ENCODE measurements at regions not wholly inside any gene's neighbourhood (a gene's known extent, or its start where the extent isn't known, plus 50 kb on each side); places are given as distances from the start of the nearest gene placed in this dataset.

DNA sequence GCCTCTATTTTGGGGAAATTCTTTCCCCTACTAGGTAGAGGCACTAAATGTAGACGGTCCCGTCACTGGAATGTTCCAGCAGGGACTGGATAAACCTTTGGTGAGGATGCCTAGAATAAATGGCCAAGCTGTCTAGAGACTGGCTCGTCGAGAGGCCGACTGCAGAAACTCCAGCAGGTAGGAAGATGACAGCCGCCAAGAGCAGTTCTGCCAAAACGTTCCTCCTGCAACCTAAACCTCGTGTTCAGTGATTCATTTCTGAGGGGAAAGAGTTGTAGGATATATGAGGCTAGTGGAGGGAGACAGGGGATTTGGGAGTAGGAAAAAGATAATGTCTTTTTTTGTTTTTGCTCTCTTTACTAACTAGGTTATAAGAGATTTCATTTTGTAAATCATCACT, 184.7 kb upstream of the GDF10 start:
- ATAC-seq (replicated peaks; ENCODE audit: extremely low read depth, poor library complexity, severe bottlenecking) = no peak
- Mint-ChIP-seq H3K36me3 (ENCODE audit: insufficient read depth) (peaks cover 4% of the 10 kb centered on the region), H3K27me3 (no peaks in the 10 kb centered on the region)

GRCh38 chr10:47116445-47116844, 183.6 kb upstream of the GDF10 start:
- Mint-ChIP-seq H3K27ac (ENCODE audit: low read depth) (no peak overlapping the region), H3K4me1 (no peaks in the 10 kb centered on the region)

More for the DNA sequence above, 184.7 kb upstream of the GDF10 start:
- no peak overlapping the region for H3K4me3 Mint-ChIP-seq
- H3K27ac Mint-ChIP-seq (ENCODE audit: low read depth) = no peak overlapping the region
- no peaks in the 10 kb centered on the region for H3K4me1 Mint-ChIP-seq
- no peak for DNase-seq (ENCODE audit: low spot score in 2 of 2)
- no peaks in the 10 kb centered on the region for H3K9me3 Mint-ChIP-seq

GRCh38 chr10:47118326-47118725, 181.7 kb upstream of the GDF10 start:
- peaks cover 2% of the 10 kb centered on the region for H3K36me3 Mint-ChIP-seq (ENCODE audit: insufficient read depth)
- ATAC-seq (replicated peaks; ENCODE audit: extremely low read depth, poor library complexity, severe bottlenecking) (no peak), DNase-seq (ENCODE audit: low spot score in 2 of 2) (no peak)
- H3K27ac Mint-ChIP-seq (ENCODE audit: low read depth) = no peak overlapping the region
- H3K4me1 Mint-ChIP-seq = no peaks in the 10 kb centered on the region
- no peak overlapping the region for H3K4me3 Mint-ChIP-seq
- H3K9me3 Mint-ChIP-seq = no peaks in the 10 kb centered on the region
- peaks cover 13% of the 10 kb centered on the region for H3K27me3 Mint-ChIP-seq

More at GRCh38 chr10:47116445-47116844, 183.6 kb upstream of the GDF10 start:
- no peak for ATAC-seq (replicated peaks; ENCODE audit: extremely low read depth, poor library complexity, severe bottlenecking)
- Mint-ChIP-seq H3K27me3 (peaks cover 10% of the 10 kb centered on the region), H3K4me3 (no peak overlapping the region), H3K36me3 (ENCODE audit: insufficient read depth) (peaks cover 2% of the 10 kb centered on the region), H3K9me3 (no peaks in the 10 kb centered on the region)
- DNase-seq (ENCODE audit: low spot score in 2 of 2) = no peak

DNA sequence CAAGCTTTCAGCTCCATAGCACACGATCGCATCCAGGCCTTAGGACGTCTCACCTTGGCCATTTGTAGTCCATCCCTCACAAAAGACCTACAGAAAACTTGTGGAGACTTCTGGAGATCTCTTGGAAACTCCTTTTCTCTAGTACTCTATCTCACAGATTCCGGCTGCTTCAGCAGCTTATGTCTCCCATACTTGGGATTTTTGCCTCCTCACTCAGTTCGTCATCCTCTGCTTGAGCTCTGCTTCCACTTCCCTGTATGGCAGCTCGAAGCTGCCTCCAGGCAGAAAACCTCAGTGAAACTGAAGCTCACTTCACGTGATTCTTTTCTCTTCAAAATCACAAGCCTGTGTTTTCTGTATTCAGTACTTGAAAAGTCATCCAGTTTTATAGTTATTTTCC, 178.7 kb upstream of the GDF10 start:
- DNase-seq (ENCODE audit: low spot score in 2 of 2) = no peak
- peak overlapping the region; percentile 76 for H3K27ac Mint-ChIP-seq (ENCODE audit: low read depth)
- H3K4me1 Mint-ChIP-seq = no peaks in the 10 kb centered on the region
- no peak for ATAC-seq (replicated peaks; ENCODE audit: extremely low read depth, poor library complexity, severe bottlenecking)
- H3K27me3 Mint-ChIP-seq = peaks cover 13% of the 10 kb centered on the region
- H3K36me3 Mint-ChIP-seq (ENCODE audit: insufficient read depth) = no peaks in the 10 kb centered on the region
- H3K4me3 Mint-ChIP-seq = no peak overlapping the region
- no peaks in the 10 kb centered on the region for H3K9me3 Mint-ChIP-seq

- Mint-ChIP-seq H3K27me3 (peaks cover 13% of the 10 kb centered on the region), H3K4me3 (no peak overlapping the region), H3K9me3 (no peaks in the 10 kb centered on the region), H3K27ac (ENCODE audit: low read depth) (no peak overlapping the region), H3K4me1 (no peaks in the 10 kb centered on the region), H3K36me3 (ENCODE audit: insufficient read depth) (no peaks in the 10 kb centered on the region)
- DNase-seq (ENCODE audit: low spot score in 2 of 2) = no peak
- ATAC-seq (replicated peaks; ENCODE audit: extremely low read depth, poor library complexity, severe bottlenecking) = no peak
These were observed 176.2 kb upstream of the GDF10 start for GRCh38 chr10:47123716-47124288.

- no peak for ATAC-seq (replicated peaks; ENCODE audit: extremely low read depth, poor library complexity, severe bottlenecking)
- no peak for DNase-seq (ENCODE audit: low spot score in 2 of 2)
- no peaks in the 10 kb centered on the region for H3K36me3 Mint-ChIP-seq (ENCODE audit: insufficient read depth)
- no peaks in the 10 kb centered on the region for H3K27me3 Mint-ChIP-seq
- no peaks in the 10 kb centered on the region for H3K4me1 Mint-ChIP-seq
- H3K4me3 Mint-ChIP-seq = no peak overlapping the region
- H3K27ac Mint-ChIP-seq (ENCODE audit: low read depth) = no peak overlapping the region
- no peaks in the 10 kb centered on the region for H3K9me3 Mint-ChIP-seq
These were observed 172.7 kb upstream of the GDF10 start for GRCh38 chr10:47127188-47127785.

- Mint-ChIP-seq H3K27me3 (no peaks in the 10 kb centered on the region), H3K4me1 (no peaks in the 10 kb centered on the region), H3K27ac (ENCODE audit: low read depth) (no peak overlapping the region), H3K36me3 (ENCODE audit: insufficient read depth) (no peaks in the 10 kb centered on the region), H3K9me3 (no peaks in the 10 kb centered on the region), H3K4me3 (no peak overlapping the region)
- ATAC-seq (replicated peaks; ENCODE audit: extremely low read depth, poor library complexity, severe bottlenecking) (no peak), DNase-seq (ENCODE audit: low spot score in 2 of 2) (no peak)
These were observed 169.5 kb upstream of the GDF10 start for GRCh38 chr10:47130491-47130890.

- H3K36me3 Mint-ChIP-seq (ENCODE audit: insufficient read depth) = no peaks in the 10 kb centered on the region
- no peaks in the 10 kb centered on the region for H3K27me3 Mint-ChIP-seq
- DNase-seq (ENCODE audit: low spot score in 2 of 2) (no peak), ATAC-seq (replicated peaks; ENCODE audit: extremely low read depth, poor library complexity, severe bottlenecking) (no peak)
- no peaks in the 10 kb centered on the region for H3K4me1 Mint-ChIP-seq
- no peak overlapping the region for H3K27ac Mint-ChIP-seq (ENCODE audit: low read depth)
- no peaks in the 10 kb centered on the region for H3K9me3 Mint-ChIP-seq
- no peak overlapping the region for H3K4me3 Mint-ChIP-seq
These were observed 166.0 kb upstream of the GDF10 start for GRCh38 chr10:47133871-47134570.

- no peak overlapping the region for H3K4me3 Mint-ChIP-seq
- DNase-seq (ENCODE audit: low spot score in 2 of 2) = no peak
- no peak for ATAC-seq (replicated peaks; ENCODE audit: extremely low read depth, poor library complexity, severe bottlenecking)
- no peak overlapping the region for H3K27ac Mint-ChIP-seq (ENCODE audit: low read depth)
- no peaks in the 10 kb centered on the region for H3K4me1 Mint-ChIP-seq
- H3K36me3 Mint-ChIP-seq (ENCODE audit: insufficient read depth) = no peaks in the 10 kb centered on the region
- H3K27me3 Mint-ChIP-seq = no peaks in the 10 kb centered on the region
- H3K9me3 Mint-ChIP-seq = no peaks in the 10 kb centered on the region
These were observed 163.1 kb upstream of the GDF10 start for GRCh38 chr10:47136866-47137265.

GRCh38 chr10:47137311-47137851, 162.6 kb upstream of the GDF10 start:
- no peaks in the 10 kb centered on the region for H3K27me3 Mint-ChIP-seq
- DNase-seq (ENCODE audit: low spot score in 2 of 2) = no peak
- no peak overlapping the region for H3K27ac Mint-ChIP-seq (ENCODE audit: low read depth)

GRCh38 chr10:47139121-47139520, 160.9 kb upstream of the GDF10 start:
- DNase-seq (ENCODE audit: low spot score in 2 of 2) (no peak), ATAC-seq (replicated peaks; ENCODE audit: extremely low read depth, poor library complexity, severe bottlenecking) (no peak)
- H3K36me3 Mint-ChIP-seq (ENCODE audit: insufficient read depth) = no peaks in the 10 kb centered on the region
- no peak overlapping the region for H3K4me3 Mint-ChIP-seq
- no peaks in the 10 kb centered on the region for H3K27me3 Mint-ChIP-seq
- H3K4me1 Mint-ChIP-seq = no peaks in the 10 kb centered on the region
- H3K27ac Mint-ChIP-seq (ENCODE audit: low read depth) = no peak overlapping the region
- H3K9me3 Mint-ChIP-seq = no peaks in the 10 kb centered on the region

More at GRCh38 chr10:47137311-47137851, 162.6 kb upstream of the GDF10 start:
- Mint-ChIP-seq H3K4me1 (no peaks in the 10 kb centered on the region), H3K36me3 (ENCODE audit: insufficient read depth) (no peaks in the 10 kb centered on the region), H3K4me3 (no peak overlapping the region), H3K9me3 (no peaks in the 10 kb centered on the region)
- no peak for ATAC-seq (replicated peaks; ENCODE audit: extremely low read depth, poor library complexity, severe bottlenecking)

GRCh38 chr10:47140761-47141348, 159.1 kb upstream of the GDF10 start:
- Mint-ChIP-seq H3K4me1 (no peaks in the 10 kb centered on the region), H3K27ac (ENCODE audit: low read depth) (no peak overlapping the region), H3K27me3 (no peaks in the 10 kb centered on the region), H3K9me3 (no peaks in the 10 kb centered on the region), H3K36me3 (ENCODE audit: insufficient read depth) (no peaks in the 10 kb centered on the region), H3K4me3 (no peak overlapping the region)
- ATAC-seq (replicated peaks; ENCODE audit: extremely low read depth, poor library complexity, severe bottlenecking) (no peak), DNase-seq (ENCODE audit: low spot score in 2 of 2) (no peak)
